OCI-LY7 (cell line): ENCODE measurements at regions not wholly inside any gene's neighbourhood (a gene's known extent, or its start where the extent isn't known, plus 50 kb on each side); places are given as distances from the start of the nearest gene placed in this dataset.
A peak's percentile ranks its signal among the peaks of the same experiment; 100 is the strongest.

ENCODE experiments used
- BruUV-seq: library from RNA; stranded (reverse); fragments of 400-500 nt; replicated peaks from 2 replicates; lab custom pipeline; 2021; lab: Mats Ljungman, UMichigan
- CTCF ChIA-PET: fragments of 300-600 bp; sonication (Branson Sonifier 250); formaldehyde crosslinking; loops from one replicate; lab custom pipeline; 2022; ENCODE audit warnings: antibody characterized with exemption; ENCODE audit not compliant: unreplicated experiment; lab: Charles Lee
- POLR2A ChIA-PET: fragments of 300-600 bp; sonication (Branson Sonifier 250); formaldehyde crosslinking; loops from one replicate; lab custom pipeline; 2022; ENCODE audit warnings: antibody characterized with exemption; lab: Charles Lee
- DNase-seq: peaks from one replicate; pipeline ENCODE4 v3.0.0-alpha.2; 2015; ENCODE audit warnings: low spot score
- H2AFZ ChIP-seq: fragments of 200-600 bp; sonication (generic), shearing (Covaris generic); 2 replicates; pipeline ENCODE4 v1.6.1; 2014; ENCODE audit warnings: mild to moderate bottlenecking, antibody characterized with exemption, low read length, moderate library complexity
- H3K27ac ChIP-seq: fragments of 200-600 bp; sonication (generic); 2 replicates; pipeline ENCODE4 v1.5.1; 2014; ENCODE audit warnings: mixed run types, low read depth, mild to moderate bottlenecking, moderate library complexity, low read length, inconsistent platforms; ENCODE audit not compliant: poor library complexity, severe bottlenecking
- H3K36me3 ChIP-seq: fragments of 200-600 bp; sonication (generic); 2 replicates; pipeline ENCODE4 v1.6.1; 2014; ENCODE audit warnings: mild to moderate bottlenecking, antibody characterized with exemption, low read length, moderate library complexity, mixed read lengths; ENCODE audit not compliant: insufficient read depth
- H3K4me1 ChIP-seq: fragments of 200-600 bp; sonication (generic); 2 replicates; pipeline ENCODE4 v1.5.1; 2014; ENCODE audit warnings: mild to moderate bottlenecking, low read length; ENCODE audit not compliant: insufficient read depth, poor library complexity, severe bottlenecking
- H3K4me2 ChIP-seq: fragments of 200-600 bp; sonication (generic); 2 replicates; pipeline ENCODE4 v1.6.1; 2014; ENCODE audit warnings: mild to moderate bottlenecking, low read length
- H3K4me3 ChIP-seq: fragments of 200-600 bp; sonication (generic); 2 replicates; pipeline ENCODE4 v1.5.1; 2014; ENCODE audit warnings: mild to moderate bottlenecking, low read depth, low read length; ENCODE audit not compliant: poor library complexity, severe bottlenecking
- H3K79me2 ChIP-seq: fragments of 200-600 bp; sonication (generic); 2 replicates; pipeline ENCODE4 v1.6.1; 2016; ENCODE audit warnings: low read depth, mild to moderate bottlenecking, low read length, moderate library complexity, mixed read lengths; ENCODE audit not compliant: insufficient read depth
- H3K9me2 ChIP-seq: fragments of 200-600 bp; sonication (generic); 2 replicates; pipeline ENCODE4 v1.6.1; 2016; ENCODE audit warnings: mild to moderate bottlenecking, low read length, mixed read lengths; ENCODE audit not compliant: insufficient read depth
- H3K9me3 ChIP-seq: fragments of 200-600 bp; sonication (generic); 2 replicates; pipeline ENCODE4 v1.6.1; 2014; ENCODE audit warnings: mild to moderate bottlenecking, mixed run types, low read length, mixed read lengths
- H4K20me1 ChIP-seq: fragments of 200-600 bp; sonication (generic); 2 replicates; pipeline ENCODE4 v1.6.1; 2014; ENCODE audit warnings: mild to moderate bottlenecking, antibody characterized with exemption, low read length, moderate library complexity, mixed read lengths; ENCODE audit not compliant: insufficient read depth
- EZH2phosphoT487 ChIP-seq: fragments of 200-600 bp; sonication (generic); IDR thresholded peaks from 2 replicates; pipeline ENCODE4 v1.6.1; 2018; ENCODE audit warnings: low read depth, borderline replicate concordance, mild to moderate bottlenecking, mixed run types, antibody characterized with exemption, low read length, moderate library complexity, mixed read lengths
- intact Hi-C: fragments of 100-400 bp; cut with micrococcal nuclease; formaldehyde crosslinking; loops from one replicate; pipeline ENCODE4 v1.10.0; 2022; ENCODE audit not compliant: unreplicated experiment
- TF ChIP-seq, protein P1 (sequence below): fragments of 200-600 bp; sonication (generic); conservative IDR thresholded peaks from 2 replicates; pipeline ENCODE4 v1.5.1; 2014; ENCODE audit warnings: mild to moderate bottlenecking, antibody characterized with exemption, low read length, moderate library complexity, mixed read lengths

DNA sequence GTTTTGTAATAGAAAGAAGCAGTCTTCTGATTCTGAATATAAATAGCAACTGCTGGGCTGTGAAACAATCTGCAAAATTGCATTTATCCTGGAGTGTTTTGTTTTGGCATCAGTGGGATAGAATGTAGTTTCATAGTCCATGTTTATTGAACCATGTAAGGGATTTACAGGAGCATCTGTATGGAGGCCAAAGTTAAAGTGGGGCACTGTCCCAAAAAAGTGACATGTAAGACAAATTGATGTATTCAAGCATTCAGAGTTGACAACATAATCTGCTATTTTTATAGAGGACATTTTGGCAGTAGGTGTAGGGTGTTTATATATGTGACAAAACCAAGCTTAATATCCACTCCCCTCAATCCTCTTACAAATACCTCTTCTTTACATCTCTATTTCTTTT lies 200.5 kb upstream of the ANK2 start:
- ChIA-PET CTCF (no interaction called here), POLR2A (no interaction called here)
- Histone ChIP-seq H3K36me3 (no peaks in the 10 kb centered on the region), H3K9me3 (no peaks in the 10 kb centered on the region), H3K27ac (no peak overlapping the region), H2AFZ (no peak overlapping the region), H3K9me2 (no peaks in the 10 kb centered on the region), H3K4me2 (no peak overlapping the region), H3K4me1 (no peaks in the 10 kb centered on the region), H3K4me3 (no peak overlapping the region), H4K20me1 (no peaks in the 10 kb centered on the region), H3K79me2 (no peaks in the 10 kb centered on the region)
- TF ChIP-seq, protein P1, sequence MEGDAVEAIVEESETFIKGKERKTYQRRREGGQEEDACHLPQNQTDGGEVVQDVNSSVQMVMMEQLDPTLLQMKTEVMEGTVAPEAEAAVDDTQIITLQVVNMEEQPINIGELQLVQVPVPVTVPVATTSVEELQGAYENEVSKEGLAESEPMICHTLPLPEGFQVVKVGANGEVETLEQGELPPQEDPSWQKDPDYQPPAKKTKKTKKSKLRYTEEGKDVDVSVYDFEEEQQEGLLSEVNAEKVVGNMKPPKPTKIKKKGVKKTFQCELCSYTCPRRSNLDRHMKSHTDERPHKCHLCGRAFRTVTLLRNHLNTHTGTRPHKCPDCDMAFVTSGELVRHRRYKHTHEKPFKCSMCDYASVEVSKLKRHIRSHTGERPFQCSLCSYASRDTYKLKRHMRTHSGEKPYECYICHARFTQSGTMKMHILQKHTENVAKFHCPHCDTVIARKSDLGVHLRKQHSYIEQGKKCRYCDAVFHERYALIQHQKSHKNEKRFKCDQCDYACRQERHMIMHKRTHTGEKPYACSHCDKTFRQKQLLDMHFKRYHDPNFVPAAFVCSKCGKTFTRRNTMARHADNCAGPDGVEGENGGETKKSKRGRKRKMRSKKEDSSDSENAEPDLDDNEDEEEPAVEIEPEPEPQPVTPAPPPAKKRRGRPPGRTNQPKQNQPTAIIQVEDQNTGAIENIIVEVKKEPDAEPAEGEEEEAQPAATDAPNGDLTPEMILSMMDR, result no peak
- TF ChIP-seq EZH2phosphoT487, result no peak
- BruUV-seq, result no TSS peak
- DNase-seq, result no peak
- intact Hi-C loops, result no loop called here

DNA sequence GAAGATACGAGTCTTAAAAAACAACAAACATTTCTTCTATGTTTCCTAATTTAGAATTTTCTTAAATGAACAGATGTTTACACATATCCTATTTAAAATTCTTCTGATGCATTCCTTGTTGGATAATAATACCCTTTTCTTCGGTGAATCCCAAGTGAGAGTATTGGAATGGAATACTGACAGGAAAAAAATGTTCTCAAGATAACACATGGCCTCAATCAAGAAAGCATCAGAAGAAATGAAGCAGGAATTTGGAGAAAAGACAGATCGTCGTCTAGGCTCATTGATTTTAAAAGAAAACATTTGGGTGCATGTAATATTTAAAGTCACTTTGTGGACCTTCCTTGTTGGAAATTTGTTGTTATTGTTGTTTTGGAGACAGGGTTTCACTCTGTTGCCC lies 196.9 kb upstream of the ANK2 start:
- Histone ChIP-seq H3K4me2 (no peak overlapping the region), H3K36me3 (no peaks in the 10 kb centered on the region), H3K27ac (no peak overlapping the region), H3K9me2 (no peaks in the 10 kb centered on the region), H3K4me3 (no peak overlapping the region), H3K79me2 (no peaks in the 10 kb centered on the region), H2AFZ (no peak overlapping the region), H3K4me1 (no peaks in the 10 kb centered on the region), H4K20me1 (no peaks in the 10 kb centered on the region), H3K9me3 (no peaks in the 10 kb centered on the region)
- DNase-seq, result no peak
- intact Hi-C loops, result no loop called here
- CTCF ChIA-PET, result no interaction called here
- no TSS peak for BruUV-seq
- POLR2A ChIA-PET, result no interaction called here
- TF ChIP-seq EZH2phosphoT487, result no peak
- TF ChIP-seq, protein P1, result no peak

- no peaks in the 10 kb centered on the region for H3K79me2 ChIP-seq
- intact Hi-C loops, result no loop called here
- no peaks in the 10 kb centered on the region for H3K4me1 ChIP-seq
- BruUV-seq, result no TSS peak
- ChIA-PET POLR2A (interaction anchor here (0.6 to 1.2 kb wide), 3 partner anchors 15 to 757 kb away, joined by 3 to 4 read pairs (median 3); no protein-coding TSS in a partner anchor), CTCF (no interaction called here)
- no peak overlapping the region for H2AFZ ChIP-seq
- H3K4me3 ChIP-seq, result no peak overlapping the region
- no peak overlapping the region for H3K27ac ChIP-seq
- H4K20me1 ChIP-seq, result no peaks in the 10 kb centered on the region
- no peaks in the 10 kb centered on the region for H3K36me3 ChIP-seq
- H3K9me2 ChIP-seq, result no peaks in the 10 kb centered on the region
- no peaks in the 10 kb centered on the region for H3K9me3 ChIP-seq
- DNase-seq, result no peak
- H3K4me2 ChIP-seq, result no peak overlapping the region
- TF ChIP-seq EZH2phosphoT487, result no peak
- TF ChIP-seq, protein P1, result peak; percentile 71
Observed at GRCh38 chr4:112853662-112854256, 195.7 kb upstream of the ANK2 start.
